IPS-18c (cell line): ENCODE measurements at regions not wholly inside any gene's neighbourhood (a gene's known extent, or its start where the extent isn't known, plus 50 kb on each side); places are given as distances from the start of the nearest gene placed in this dataset.
"Not testable (repeated sequence)": the region's sequence is repeated elsewhere in the genome, so short reads cannot be mapped to it uniquely, and the experiment has no call there.

Experiments
- H3K4me3 ChIP-seq: 2 replicates; pipeline ENCODE4 v1.7.0; 2013; ENCODE audit warnings: low read depth, mild to moderate bottlenecking, low read length, moderate library complexity; ENCODE audit not compliant: insufficient read depth
- H3K9me3 ChIP-seq: one replicate; pipeline ENCODE4 v1.6.1; 2013; ENCODE audit warnings: mild to moderate bottlenecking, low read length, moderate library complexity; ENCODE audit not compliant: control insufficient read depth, insufficient read depth

- not testable (repeated sequence) for H3K4me3 ChIP-seq, H3K9me3 ChIP-seq
These were observed 357.0 kb downstream of the TP53TG3F start for GRCh38 chr16:33816328-33816944.

- not testable (repeated sequence) for H3K4me3 ChIP-seq, H3K9me3 ChIP-seq
These were observed 365.3 kb downstream of the TP53TG3F start for GRCh38 chr16:33824736-33825135.

GRCh38 chr16:33827522-33827921 is 368.1 kb downstream of the TP53TG3F start:
- not testable (repeated sequence) for H3K9me3 ChIP-seq, H3K4me3 ChIP-seq

- not testable (repeated sequence) for H3K4me3 ChIP-seq, H3K9me3 ChIP-seq
These were observed 379.7 kb downstream of the TP53TG3F start for GRCh38 chr16:33839157-33839556.

GRCh38 chr16:33844533-33844932 is 385.1 kb downstream of the TP53TG3F start:
- H3K4me3 ChIP-seq, H3K9me3 ChIP-seq: not testable (repeated sequence)
